ENCODE measurements at regions not wholly inside any gene's neighbourhood (a gene's known extent, or its start where the extent isn't known, plus 50 kb on each side); places are given as distances from the start of the nearest gene placed in this dataset.

DNA sequence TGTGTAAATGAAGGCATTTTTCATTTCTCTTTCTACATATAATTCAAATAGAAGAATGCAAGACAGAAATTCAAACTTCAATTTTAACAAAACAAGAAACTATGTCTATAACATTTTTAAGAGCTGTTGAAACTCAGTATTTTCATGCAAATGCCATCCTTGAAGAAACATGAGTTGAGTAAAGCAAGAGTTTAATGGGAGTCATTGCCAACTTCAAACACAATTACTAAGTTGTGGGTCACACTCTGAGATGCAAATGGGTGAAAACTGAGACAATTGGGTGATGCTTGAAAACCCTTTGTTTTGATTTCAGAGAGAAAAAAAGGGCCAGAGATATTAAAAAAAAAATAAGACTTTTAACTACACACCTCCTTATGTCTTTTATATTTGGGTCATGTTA lies 865.9 kb downstream of the FAT4 start:
- no peak for TF ChIP-seq GATA3 (IDR thresholded peaks at IDR 0.05; ENCODE audit: low read depth, low read length)
- no peak for TF ChIP-seq GATA2 (IDR thresholded peaks at IDR 0.05; ENCODE audit: low read depth, low read length)

Measured in SH-SY5Y (cell line).